Non-pigmented ciliary epithelial cell (primary cell): ENCODE measurements at regions not wholly inside any gene's neighbourhood (a gene's known extent, or its start where the extent isn't known, plus 50 kb on each side); places are given as distances from the start of the nearest gene placed in this dataset.

Experiments
- DNase-seq: peaks from one replicate; pipeline ENCODE4 v3.0.0-alpha.2; 2010; ENCODE audit warnings: low read depth

- DNase-seq = no peak
These were observed 95.7 kb upstream of the IRS2 start for GRCh38 chr13:109881961-109882558.

- DNase-seq = no peak
These were observed 95.0 kb upstream of the IRS2 start for GRCh38 chr13:109881347-109881725.

GRCh38 chr13:109880371-109881346 is 94.3 kb upstream of the IRS2 start:
- no peak for DNase-seq

GRCh38 chr13:109879338-109879737 is 93.0 kb upstream of the IRS2 start:
- no peak for DNase-seq

- no peak for DNase-seq
These were observed 91.4 kb upstream of the IRS2 start for GRCh38 chr13:109877809-109878208.

GRCh38 chr13:109875746-109876145 is 89.4 kb upstream of the IRS2 start:
- DNase-seq = no peak

GRCh38 chr13:109874484-109875454 is 88.4 kb upstream of the IRS2 start:
- no peak for DNase-seq

- DNase-seq = no peak
These were observed 87.2 kb upstream of the IRS2 start for GRCh38 chr13:109873351-109874123.

- DNase-seq = no peak
These were observed 86.5 kb upstream of the IRS2 start for GRCh38 chr13:109872864-109873263.

- no peak for DNase-seq
These were observed 84.5 kb upstream of the IRS2 start for GRCh38 chr13:109870696-109871370.

- no peak for DNase-seq
These were observed 83.9 kb upstream of the IRS2 start for GRCh38 chr13:109870274-109870673.

- no peak for DNase-seq
These were observed 83.2 kb upstream of the IRS2 start for GRCh38 chr13:109869312-109870237.

- no peak for DNase-seq
These were observed 82.4 kb upstream of the IRS2 start for GRCh38 chr13:109868578-109869311.

GRCh38 chr13:109867766-109868165 is 81.4 kb upstream of the IRS2 start:
- DNase-seq = no peak

- DNase-seq = no peak
These were observed 76.2 kb upstream of the IRS2 start for GRCh38 chr13:109862627-109863026.

GRCh38 chr13:109859898-109860297 is 73.5 kb upstream of the IRS2 start:
- DNase-seq = no peak

GRCh38 chr13:109859216-109859835 is 72.9 kb upstream of the IRS2 start:
- DNase-seq = no peak

- DNase-seq = no peak
These were observed 71.9 kb upstream of the IRS2 start for GRCh38 chr13:109858319-109858718.

- no peak for DNase-seq
These were observed 71.4 kb upstream of the IRS2 start for GRCh38 chr13:109857803-109858202.
